ENCODE measurements at regions not wholly inside any gene's neighbourhood (a gene's known extent, or its start where the extent isn't known, plus 50 kb on each side); places are given as distances from the start of the nearest gene placed in this dataset.
"Not testable (repeated sequence)": the region's sequence is repeated elsewhere in the genome, so short reads cannot be mapped to it uniquely, and the experiment has no call there.

GRCh38 chr10:64115908-64116643 is 594.9 kb downstream of the REEP3 start:
- no peak for DNase-seq (ENCODE audit: low spot score)
- Histone ChIP-seq H3K23ac (ENCODE audit: low read depth, low read length, poor library complexity) (no peak overlapping the region), H2AK5ac (ENCODE audit: low read depth, low read length) (no peak overlapping the region), H3K36me3 (replicated peaks in 1 of 2; ENCODE audit: control insufficient read depth in 2 of 2, insufficient read depth in 2 of 2, low read length in 2 of 2) (no peaks in the 10 kb centered on the region), H3K4me1 (ENCODE audit: control insufficient read depth in 2 of 2, insufficient read depth in 1 of 2, low read depth in 1 of 2, low read length in 2 of 2) (no peaks in the 10 kb centered on the region), H4K8ac (ENCODE audit: low read depth, low read length) (no peak overlapping the region), H2BK12ac (ENCODE audit: low read length) (no peak overlapping the region), H3K9ac (ENCODE audit: low read depth, low read length, poor library complexity) (no peak overlapping the region), H3K9me3 (replicated peaks in 1 of 2; ENCODE audit: control insufficient read depth in 2 of 2, insufficient read depth in 1 of 2, low read depth in 1 of 2, low read length in 2 of 2) (no peaks in the 10 kb centered on the region), H4K91ac (ENCODE audit: low read depth, low read length, poor library complexity) (no peak overlapping the region), H3K4ac (ENCODE audit: low read length) (no peak overlapping the region), H2BK5ac (ENCODE audit: low read length) (no peak overlapping the region), H3K14ac (ENCODE audit: low read length) (no peak overlapping the region), H3K18ac (ENCODE audit: low read length) (no peak overlapping the region), H2BK120ac (ENCODE audit: low read depth, low read length) (no peak overlapping the region), H3K79me1 (ENCODE audit: low read depth, low read length) (no peaks in the 10 kb centered on the region), H3K4me2 (ENCODE audit: insufficient read depth, low read length, poor library complexity, severe bottlenecking) (no peak overlapping the region), H2AFZ (ENCODE audit: low read length) (no peak overlapping the region), H3K27ac (replicated peaks; ENCODE audit: low read length) (no peak overlapping the region), H2BK15ac (ENCODE audit: low read length) (no peak overlapping the region), H3K4me3 (ENCODE audit: low read length in 2 of 2) (no peak overlapping the region), H3K27me3 (ENCODE audit: control insufficient read depth in 3 of 3, insufficient read depth in 3 of 3, low read depth in 1 of 3, low read length in 3 of 3) (no peaks in the 10 kb centered on the region)
- no CpG with 5 or more reads among the region's 4 CpGs for WGBS, 2 donors (ENCODE audit: extremely low coverage in 2 of 2, insufficient read length in 2 of 2, insufficient replicate concordance in 1 of 2)

DNA sequence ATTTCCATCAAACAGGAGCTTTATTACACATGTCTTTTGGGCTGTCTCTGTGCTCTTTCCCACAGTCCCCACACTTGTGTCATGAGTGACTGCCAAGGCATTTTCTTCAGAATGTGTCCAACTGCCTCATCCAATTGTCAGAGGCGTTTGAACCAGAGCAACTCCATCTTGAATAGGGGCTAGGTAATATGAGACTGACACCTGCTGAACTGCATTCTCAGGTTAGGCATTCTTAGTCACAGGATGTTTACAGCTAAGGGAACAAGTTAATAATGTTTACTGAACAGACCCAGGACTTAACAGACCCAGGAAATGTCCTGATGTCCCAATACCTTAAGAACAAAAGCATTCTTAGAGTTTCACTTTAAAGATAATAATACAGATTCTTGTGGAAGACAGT is 595.5 kb downstream of the REEP3 start:
- Histone ChIP-seq H2BK5ac (ENCODE audit: low read length) (no peak overlapping the region), H4K91ac (ENCODE audit: low read depth, low read length, poor library complexity) (no peak overlapping the region), H3K9ac (ENCODE audit: low read depth, low read length, poor library complexity) (no peak overlapping the region), H3K4me1 (ENCODE audit: control insufficient read depth in 2 of 2, insufficient read depth in 1 of 2, low read depth in 1 of 2, low read length in 2 of 2) (no peaks in the 10 kb centered on the region), H2BK120ac (ENCODE audit: low read depth, low read length) (no peak overlapping the region), H2AK5ac (ENCODE audit: low read depth, low read length) (no peak overlapping the region), H3K14ac (ENCODE audit: low read length) (no peak overlapping the region), H2BK12ac (ENCODE audit: low read length) (no peak overlapping the region), H3K27ac (replicated peaks; ENCODE audit: low read length) (no peak overlapping the region), H3K18ac (ENCODE audit: low read length) (no peak overlapping the region), H3K79me1 (ENCODE audit: low read depth, low read length) (no peaks in the 10 kb centered on the region), H2AFZ (ENCODE audit: low read length) (no peak overlapping the region), H3K4me2 (ENCODE audit: insufficient read depth, low read length, poor library complexity, severe bottlenecking) (no peak overlapping the region), H3K27me3 (ENCODE audit: control insufficient read depth in 3 of 3, insufficient read depth in 3 of 3, low read depth in 1 of 3, low read length in 3 of 3) (no peaks in the 10 kb centered on the region), H3K9me3 (replicated peaks in 1 of 2; ENCODE audit: control insufficient read depth in 2 of 2, insufficient read depth in 1 of 2, low read depth in 1 of 2, low read length in 2 of 2) (no peaks in the 10 kb centered on the region), H3K4me3 (ENCODE audit: low read length in 2 of 2) (no peak overlapping the region), H3K4ac (ENCODE audit: low read length) (no peak overlapping the region), H3K36me3 (replicated peaks in 1 of 2; ENCODE audit: control insufficient read depth in 2 of 2, insufficient read depth in 2 of 2, low read length in 2 of 2) (no peaks in the 10 kb centered on the region), H3K23ac (ENCODE audit: low read depth, low read length, poor library complexity) (no peak overlapping the region), H2BK15ac (ENCODE audit: low read length) (no peak overlapping the region), H4K8ac (ENCODE audit: low read depth, low read length) (no peak overlapping the region)
- DNase-seq (ENCODE audit: low spot score): no peak
- no CpG with 5 or more reads among the region's 1 CpG for WGBS, 2 donors (ENCODE audit: extremely low coverage in 2 of 2, insufficient read length in 2 of 2, insufficient replicate concordance in 1 of 2)

DNA sequence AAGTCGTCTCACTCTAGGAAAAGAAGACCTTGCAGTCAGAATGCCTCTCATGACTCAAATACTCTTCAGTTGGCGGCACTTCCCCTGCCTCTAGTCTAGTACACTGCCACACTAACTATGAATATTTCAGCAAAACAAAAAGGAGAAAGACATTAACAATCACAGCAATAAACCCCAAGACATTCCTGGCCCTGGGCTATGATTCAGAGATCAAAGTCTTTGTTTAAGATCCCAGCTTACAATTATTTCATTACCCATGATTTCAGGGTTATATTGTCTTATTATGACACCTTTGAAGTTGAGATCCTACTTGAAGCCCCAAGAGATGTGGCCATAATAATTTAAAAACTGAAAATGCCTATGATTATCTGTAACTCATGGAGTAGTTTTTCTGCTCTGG is 597.5 kb downstream of the REEP3 start:
- H2BK120ac ChIP-seq (ENCODE audit: low read depth, low read length): no peak overlapping the region
- H4K8ac ChIP-seq (ENCODE audit: low read depth, low read length): no peak overlapping the region
- no peak overlapping the region for H2AK5ac ChIP-seq (ENCODE audit: low read depth, low read length)
- H3K27ac ChIP-seq (replicated peaks; ENCODE audit: low read length): no peak overlapping the region
- DNase-seq (ENCODE audit: low spot score): no peak
- no peak overlapping the region for H3K4ac ChIP-seq (ENCODE audit: low read length)
- H3K4me1 ChIP-seq (ENCODE audit: control insufficient read depth in 2 of 2, insufficient read depth in 1 of 2, low read depth in 1 of 2, low read length in 2 of 2): no peaks in the 10 kb centered on the region
- H3K14ac ChIP-seq (ENCODE audit: low read length): no peak overlapping the region
- no peak overlapping the region for H3K9ac ChIP-seq (ENCODE audit: low read depth, low read length, poor library complexity)
- no peak overlapping the region for H3K18ac ChIP-seq (ENCODE audit: low read length)
- no peak overlapping the region for H2AFZ ChIP-seq (ENCODE audit: low read length)
- no peak overlapping the region for H3K23ac ChIP-seq (ENCODE audit: low read depth, low read length, poor library complexity)
- H3K27me3 ChIP-seq (ENCODE audit: control insufficient read depth in 3 of 3, insufficient read depth in 3 of 3, low read depth in 1 of 3, low read length in 3 of 3): no peaks in the 10 kb centered on the region
- H4K91ac ChIP-seq (ENCODE audit: low read depth, low read length, poor library complexity): no peak overlapping the region
- no peak overlapping the region for H2BK15ac ChIP-seq (ENCODE audit: low read length)
- H2BK5ac ChIP-seq (ENCODE audit: low read length): no peak overlapping the region
- H3K4me3 ChIP-seq (ENCODE audit: low read length in 2 of 2): no peak overlapping the region
- H3K9me3 ChIP-seq (replicated peaks in 1 of 2; ENCODE audit: control insufficient read depth in 2 of 2, insufficient read depth in 1 of 2, low read depth in 1 of 2, low read length in 2 of 2): no peaks in the 10 kb centered on the region
- no CpG with 5 or more reads among the region's 2 CpGs for WGBS, 2 donors (ENCODE audit: extremely low coverage in 2 of 2, insufficient read length in 2 of 2, insufficient replicate concordance in 1 of 2)
- H3K36me3 ChIP-seq (replicated peaks in 1 of 2; ENCODE audit: control insufficient read depth in 2 of 2, insufficient read depth in 2 of 2, low read length in 2 of 2): no peaks in the 10 kb centered on the region
- no peaks in the 10 kb centered on the region for H3K79me1 ChIP-seq (ENCODE audit: low read depth, low read length)
- H3K4me2 ChIP-seq (ENCODE audit: insufficient read depth, low read length, poor library complexity, severe bottlenecking): no peak overlapping the region
- no peak overlapping the region for H2BK12ac ChIP-seq (ENCODE audit: low read length)

DNA sequence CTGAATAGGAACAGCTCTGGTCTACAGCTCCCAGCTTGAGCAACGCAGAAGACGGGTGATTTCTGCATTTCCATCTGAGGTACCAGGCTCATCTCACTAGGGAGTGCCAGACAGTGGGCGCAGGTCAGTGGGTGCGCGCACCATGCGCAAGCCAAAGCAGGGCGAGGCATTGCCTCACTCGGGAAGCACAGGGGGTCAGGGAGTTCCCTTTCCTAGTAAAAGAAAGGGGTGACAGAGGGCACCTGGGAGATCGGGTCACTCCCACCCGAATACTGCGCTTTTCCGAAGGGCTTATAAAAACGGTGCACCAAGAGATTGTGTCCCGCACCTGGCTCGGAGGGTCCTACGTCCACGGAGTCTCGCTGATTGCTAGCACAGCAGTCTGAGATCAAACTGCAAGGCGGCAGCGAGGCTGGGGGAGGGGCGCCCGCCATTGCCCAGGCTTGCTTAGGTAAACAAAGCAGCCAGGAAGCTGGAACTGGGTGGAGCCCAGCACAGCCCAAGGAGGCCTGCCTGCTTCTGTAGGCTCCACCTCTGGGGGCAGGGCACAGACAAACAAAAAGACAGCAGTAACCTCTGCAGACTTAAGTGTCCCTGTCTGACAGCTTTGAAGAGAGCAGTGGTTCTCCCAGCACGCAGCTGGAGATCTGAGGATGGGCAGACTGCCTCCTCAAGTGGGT is 599.2 kb downstream of the REEP3 start:
- not testable (repeated sequence) for H3K27ac ChIP-seq (replicated peaks; ENCODE audit: low read length); DNase-seq (ENCODE audit: low spot score); H3K4me2 ChIP-seq (ENCODE audit: insufficient read depth, low read length, poor library complexity, severe bottlenecking); H2BK5ac ChIP-seq (ENCODE audit: low read length); H3K79me1 ChIP-seq (ENCODE audit: low read depth, low read length); H3K4me3 ChIP-seq (ENCODE audit: low read length in 2 of 2); H2BK120ac ChIP-seq (ENCODE audit: low read depth, low read length); H3K14ac ChIP-seq (ENCODE audit: low read length); H2AK5ac ChIP-seq (ENCODE audit: low read depth, low read length); H4K8ac ChIP-seq (ENCODE audit: low read depth, low read length); H3K23ac ChIP-seq (ENCODE audit: low read depth, low read length, poor library complexity); H3K27me3 ChIP-seq (ENCODE audit: control insufficient read depth in 3 of 3, insufficient read depth in 3 of 3, low read depth in 1 of 3, low read length in 3 of 3); H3K18ac ChIP-seq (ENCODE audit: low read length); H4K91ac ChIP-seq (ENCODE audit: low read depth, low read length, poor library complexity); H3K4me1 ChIP-seq (ENCODE audit: control insufficient read depth in 2 of 2, insufficient read depth in 1 of 2, low read depth in 1 of 2, low read length in 2 of 2); H2BK15ac ChIP-seq (ENCODE audit: low read length); H3K4ac ChIP-seq (ENCODE audit: low read length); H3K36me3 ChIP-seq (replicated peaks in 1 of 2; ENCODE audit: control insufficient read depth in 2 of 2, insufficient read depth in 2 of 2, low read length in 2 of 2); H2BK12ac ChIP-seq (ENCODE audit: low read length); H3K9ac ChIP-seq (ENCODE audit: low read depth, low read length, poor library complexity); H3K9me3 ChIP-seq (replicated peaks in 1 of 2; ENCODE audit: control insufficient read depth in 2 of 2, insufficient read depth in 1 of 2, low read depth in 1 of 2, low read length in 2 of 2)
- peak overlapping the region; percentile 64 for H2AFZ ChIP-seq (ENCODE audit: low read length)
- no CpG with 5 or more reads among the region's 23 CpGs for WGBS, 2 donors (ENCODE audit: extremely low coverage in 2 of 2, insufficient read length in 2 of 2, insufficient replicate concordance in 1 of 2)

All from neuronal stem cell (in vitro differentiated cells).